NCI-H82 (cell line): ENCODE measurements at regions not wholly inside any gene's neighbourhood (a gene's known extent, or its start where the extent isn't known, plus 50 kb on each side); places are given as distances from the start of the nearest gene placed in this dataset.
A peak's percentile ranks its signal among the peaks of the same experiment; 100 is the strongest.
"Not testable (repeated sequence)": the region's sequence is repeated elsewhere in the genome, so short reads cannot be mapped to it uniquely, and the experiment has no call there.

Source experiments
- DNase-seq: peaks from one replicate; lab custom pipeline; 2025; lab: John Stamatoyannopoulos, UW

- DNase-seq: no peak
These were observed 218.5 kb downstream of the RPS29 start for GRCh38 chr14:49367696-49368095.

GRCh38 chr14:49366416-49366815 is 219.8 kb downstream of the RPS29 start:
- DNase-seq: no peak

- DNase-seq: no peak
These were observed 221.4 kb downstream of the RPS29 start for GRCh38 chr14:49364752-49365117.

GRCh38 chr14:49363821-49364751 is 222.1 kb downstream of the RPS29 start:
- peak; percentile 58 for DNase-seq

- no peak for DNase-seq
These were observed 223.3 kb downstream of the RPS29 start for GRCh38 chr14:49362916-49363315.

GRCh38 chr14:49339130-49339529 is 247.1 kb downstream of the RPS29 start:
- DNase-seq: no peak

GRCh38 chr14:49319810-49320209 is 266.4 kb downstream of the RPS29 start:
- DNase-seq: no peak

GRCh38 chr14:49315570-49315969 is 270.6 kb downstream of the RPS29 start:
- no peak for DNase-seq

- DNase-seq: no peak
These were observed 271.4 kb downstream of the RPS29 start for GRCh38 chr14:49314737-49315136.

- DNase-seq: no peak
These were observed 273.1 kb downstream of the RPS29 start for GRCh38 chr14:49313108-49313507.

- DNase-seq: no peak
These were observed 275.9 kb downstream of the RPS29 start for GRCh38 chr14:49310298-49310697.

- DNase-seq: peak; percentile 59
These were observed 279.9 kb downstream of the RPS29 start for GRCh38 chr14:49306152-49306751.

- no peak for DNase-seq
These were observed 282.1 kb downstream of the RPS29 start for GRCh38 chr14:49303946-49304516.

GRCh38 chr14:49297102-49297501 is 289.1 kb downstream of the RPS29 start:
- no peak for DNase-seq

- peak; percentile 4 for DNase-seq
These were observed 291.5 kb downstream of the RPS29 start for GRCh38 chr14:49294621-49295148.

GRCh38 chr14:49287004-49287403 is 299.2 kb downstream of the RPS29 start:
- DNase-seq: no peak

GRCh38 chr14:49286257-49286983 is 299.8 kb downstream of the RPS29 start:
- DNase-seq: no peak

- no peak for DNase-seq
These were observed 305.6 kb downstream of the RPS29 start for GRCh38 chr14:49280566-49280965.

- DNase-seq: no peak
These were observed 335.7 kb downstream of the RPS29 start for GRCh38 chr14:49250517-49250916.

GRCh38 chr14:49250109-49250508 is 336.1 kb downstream of the RPS29 start:
- DNase-seq: no peak

- DNase-seq: no peak
These were observed 337.2 kb downstream of the RPS29 start for GRCh38 chr14:49249022-49249421.

- DNase-seq: not testable (repeated sequence)
These were observed 342.4 kb downstream of the RPS29 start for GRCh38 chr14:49243777-49244176.
